H7 (cell line): ENCODE measurements at regions not wholly inside any gene's neighbourhood (a gene's known extent, or its start where the extent isn't known, plus 50 kb on each side); places are given as distances from the start of the nearest gene placed in this dataset.
"Not testable (repeated sequence)": the region's sequence is repeated elsewhere in the genome, so short reads cannot be mapped to it uniquely, and the experiment has no call there.

Experiments
- DNase-seq: peaks from one replicate; pipeline ENCODE4 v3.0.0; 2012
- H3K27me3 ChIP-seq: 2 replicates; pipeline ENCODE4 v1.6.0; 2011; ENCODE audit warnings: mild to moderate bottlenecking, low read length; ENCODE audit not compliant: control insufficient read depth, insufficient read depth
- H3K36me3 ChIP-seq: replicated peaks from 2 replicates; pipeline ENCODE4 v1.5.1; 2011; ENCODE audit warnings: low read length; ENCODE audit not compliant: control insufficient read depth, insufficient read depth
- H3K4me3 ChIP-seq: 2 replicates; pipeline ENCODE4 v1.5.1; 2011; ENCODE audit warnings: low read depth, mild to moderate bottlenecking, control low read depth, low read length, moderate library complexity; ENCODE audit not compliant: insufficient read depth

DNA sequence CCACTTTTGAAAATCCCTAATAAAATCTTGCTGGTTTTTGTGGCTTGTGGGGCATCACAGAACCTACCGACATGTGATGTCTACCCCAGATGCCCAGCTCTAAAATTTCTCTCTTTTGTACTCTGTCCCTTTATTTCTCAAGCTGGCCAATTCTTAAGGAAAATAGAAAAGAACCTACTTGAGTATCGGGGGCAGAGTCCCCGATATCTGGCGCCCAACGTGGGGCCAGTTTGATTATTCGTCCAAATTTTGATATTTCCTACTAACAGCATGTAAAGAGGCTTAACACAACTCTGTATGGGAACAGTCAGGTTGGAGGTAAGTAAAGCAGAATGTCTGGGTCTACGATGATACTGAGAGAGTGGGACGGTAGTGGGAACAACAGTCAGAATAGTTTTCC lies 810.6 kb downstream of the SLC6A15 start:
- not testable (repeated sequence) for H3K36me3 ChIP-seq, H3K4me3 ChIP-seq, DNase-seq, H3K27me3 ChIP-seq

GRCh38 chr12:84099591-84099990 lies 813.0 kb downstream of the SLC6A15 start:
- not testable (repeated sequence) for H3K4me3 ChIP-seq, H3K36me3 ChIP-seq, DNase-seq

DNA sequence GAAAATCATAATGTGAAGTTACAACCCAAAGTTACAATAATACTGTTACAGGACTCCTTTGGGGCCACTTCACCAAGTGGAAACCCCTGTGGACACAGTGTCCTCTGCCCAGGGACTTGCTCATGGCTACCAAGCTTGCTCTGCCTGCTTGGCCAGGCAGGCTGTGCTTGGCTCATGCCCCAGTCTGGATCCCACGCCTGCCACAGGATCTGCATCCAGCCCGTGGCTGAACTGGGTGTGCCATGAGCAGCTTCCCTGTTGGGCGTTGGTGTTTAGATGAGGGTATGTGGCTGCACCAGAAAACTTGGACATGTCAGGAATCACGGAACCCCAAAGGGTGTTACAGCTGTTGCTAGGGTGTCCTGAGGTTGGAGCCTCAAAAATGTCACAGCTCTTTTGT lies 820.9 kb downstream of the SLC6A15 start:
- H3K4me3 ChIP-seq = no peak overlapping the region
- H3K36me3 ChIP-seq = no peaks in the 10 kb centered on the region
- H3K27me3 ChIP-seq = no peaks in the 10 kb centered on the region
- no peak for DNase-seq

More at GRCh38 chr12:84099591-84099990, 813.0 kb downstream of the SLC6A15 start:
- H3K27me3 ChIP-seq = not testable (repeated sequence)

GRCh38 chr12:84089356-84089755 lies 823.2 kb downstream of the SLC6A15 start:
- H3K36me3 ChIP-seq = no peaks in the 10 kb centered on the region
- DNase-seq = no peak
- H3K27me3 ChIP-seq = no peaks in the 10 kb centered on the region
- H3K4me3 ChIP-seq = no peak overlapping the region

GRCh38 chr12:84085046-84085445 lies 827.6 kb downstream of the SLC6A15 start:
- H3K27me3 ChIP-seq = no peaks in the 10 kb centered on the region
- no peak for DNase-seq
- H3K36me3 ChIP-seq = no peaks in the 10 kb centered on the region
- no peak overlapping the region for H3K4me3 ChIP-seq

GRCh38 chr12:84079626-84080025 lies 833.0 kb downstream of the SLC6A15 start:
- H3K4me3 ChIP-seq = no peak overlapping the region
- no peaks in the 10 kb centered on the region for H3K36me3 ChIP-seq
- H3K27me3 ChIP-seq = no peaks in the 10 kb centered on the region
- DNase-seq = no peak

GRCh38 chr12:84077679-84078078 lies 834.9 kb downstream of the SLC6A15 start:
- DNase-seq = no peak
- Histone ChIP-seq H3K4me3 (no peak overlapping the region), H3K36me3 (no peaks in the 10 kb centered on the region), H3K27me3 (no peaks in the 10 kb centered on the region)

DNA sequence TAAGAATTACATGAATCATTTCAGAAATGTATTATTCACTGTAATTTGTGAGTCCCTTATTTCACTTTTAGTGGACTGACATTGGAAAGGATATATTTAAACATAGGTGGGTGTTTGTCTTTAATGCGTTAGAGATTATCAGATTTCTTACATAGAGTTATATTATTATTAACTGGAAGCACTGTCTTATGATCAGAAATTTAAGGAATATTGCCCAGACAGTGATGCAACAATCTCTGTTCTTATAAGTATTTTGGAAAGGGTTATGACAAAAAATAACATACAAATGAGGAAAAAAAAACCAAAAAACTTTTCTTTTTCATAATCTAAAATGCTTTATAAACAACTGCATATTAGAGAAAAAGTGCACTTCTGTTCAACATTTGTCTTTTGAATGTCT lies 836.6 kb downstream of the SLC6A15 start:
- no peak for DNase-seq
- Histone ChIP-seq H3K36me3 (no peaks in the 10 kb centered on the region), H3K27me3 (no peaks in the 10 kb centered on the region), H3K4me3 (no peak overlapping the region)

DNA sequence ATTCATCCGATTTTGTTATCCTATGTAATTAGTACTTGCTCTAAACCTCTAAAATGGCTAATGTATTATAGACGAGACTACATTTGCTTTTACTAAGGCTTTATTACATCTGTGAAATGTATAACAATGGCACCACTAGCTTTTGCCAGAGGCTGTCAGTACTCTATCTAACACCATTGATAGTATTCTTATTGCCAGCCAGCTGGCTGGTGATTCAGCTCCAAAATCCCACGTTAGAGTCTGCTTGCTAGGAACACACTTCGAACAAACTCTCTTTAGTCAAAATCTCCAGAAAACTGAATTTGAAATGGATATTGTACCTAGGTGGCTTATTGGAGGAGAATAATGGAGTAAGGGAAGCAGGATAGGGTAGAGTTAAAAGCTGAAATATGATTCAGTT lies 839.2 kb downstream of the SLC6A15 start:
- no peak for DNase-seq
- Histone ChIP-seq H3K4me3 (no peak overlapping the region), H3K36me3 (no peaks in the 10 kb centered on the region), H3K27me3 (no peaks in the 10 kb centered on the region)

GRCh38 chr12:84072961-84073360 lies 839.6 kb downstream of the SLC6A15 start:
- H3K36me3 ChIP-seq = no peaks in the 10 kb centered on the region
- no peak for DNase-seq
- H3K27me3 ChIP-seq = no peaks in the 10 kb centered on the region
- no peak overlapping the region for H3K4me3 ChIP-seq

GRCh38 chr12:84070292-84070691 lies 842.3 kb downstream of the SLC6A15 start:
- no peak for DNase-seq
- Histone ChIP-seq H3K4me3 (no peak overlapping the region), H3K36me3 (no peaks in the 10 kb centered on the region), H3K27me3 (no peaks in the 10 kb centered on the region)

DNA sequence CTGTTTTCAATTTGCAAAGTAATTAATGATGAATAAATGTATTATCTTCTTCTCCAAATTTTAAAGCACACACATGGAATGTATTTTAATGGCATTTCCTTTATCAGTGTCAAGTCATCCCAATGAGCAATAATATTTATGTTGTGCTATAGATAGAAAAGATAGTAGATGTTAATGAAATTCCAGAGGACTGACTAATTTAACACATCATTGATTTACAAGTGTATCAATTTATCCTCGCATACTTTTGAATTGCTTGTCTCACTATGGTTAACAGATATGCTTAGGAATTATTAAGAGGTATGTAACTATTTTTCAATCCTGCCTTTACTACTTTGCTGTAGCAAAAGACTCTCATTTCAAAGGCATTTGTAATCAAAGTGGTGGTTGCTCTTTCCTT lies 842.9 kb downstream of the SLC6A15 start:
- DNase-seq = no peak
- no peaks in the 10 kb centered on the region for H3K36me3 ChIP-seq
- H3K4me3 ChIP-seq = no peak overlapping the region
- no peaks in the 10 kb centered on the region for H3K27me3 ChIP-seq

- no peak for DNase-seq
- Histone ChIP-seq H3K27me3 (no peaks in the 10 kb centered on the region), H3K4me3 (no peak overlapping the region), H3K36me3 (no peaks in the 10 kb centered on the region)
These were observed 843.4 kb downstream of the SLC6A15 start for GRCh38 chr12:84069198-84069597.

GRCh38 chr12:84058136-84058535 lies 854.5 kb downstream of the SLC6A15 start:
- DNase-seq = no peak
- Histone ChIP-seq H3K4me3 (no peak overlapping the region), H3K27me3 (no peaks in the 10 kb centered on the region), H3K36me3 (no peaks in the 10 kb centered on the region)

DNA sequence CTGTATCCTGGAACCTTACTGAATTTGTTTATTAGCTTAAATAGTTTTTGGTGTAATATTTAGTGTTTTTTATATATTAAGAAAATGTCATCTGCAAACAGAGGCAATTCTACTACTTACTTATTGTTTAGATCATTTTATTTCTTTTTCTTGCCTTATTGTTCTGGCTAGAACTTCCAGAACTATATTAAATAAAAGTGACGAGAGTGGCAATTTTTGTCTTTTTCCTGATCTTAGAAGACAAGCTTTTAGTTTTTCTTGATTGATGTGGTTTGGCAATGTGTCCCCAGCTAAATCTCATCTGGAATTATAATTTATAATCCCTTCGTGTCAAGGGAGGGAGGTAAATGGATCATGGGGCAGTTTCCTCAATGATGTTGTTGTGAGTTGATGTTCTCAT lies 857.8 kb downstream of the SLC6A15 start:
- Histone ChIP-seq H3K36me3 (no peaks in the 10 kb centered on the region), H3K4me3 (no peak overlapping the region), H3K27me3 (no peaks in the 10 kb centered on the region)
- no peak for DNase-seq

DNA sequence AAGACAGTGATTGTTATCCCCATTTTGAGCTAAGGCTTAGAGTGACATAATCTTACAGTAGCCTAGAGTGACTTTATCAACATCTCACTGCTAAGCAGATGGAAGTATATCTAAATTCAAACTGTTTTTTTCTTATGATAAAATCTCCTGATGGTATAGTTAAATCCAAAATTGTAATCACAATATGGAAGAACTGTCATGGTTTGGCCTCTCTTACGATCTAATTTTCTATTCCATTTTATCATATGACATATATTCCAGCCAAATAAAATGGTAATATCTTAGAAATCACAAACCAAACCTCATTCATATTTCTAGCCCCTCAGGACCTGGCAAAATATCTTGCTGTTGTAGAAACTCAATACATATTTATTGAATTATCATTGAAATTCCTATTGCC lies 864.7 kb downstream of the SLC6A15 start:
- no peaks in the 10 kb centered on the region for H3K27me3 ChIP-seq
- DNase-seq = no peak
- H3K36me3 ChIP-seq = no peaks in the 10 kb centered on the region
- no peak overlapping the region for H3K4me3 ChIP-seq
